H9 (cell line): ENCODE measurements at regions not wholly inside any gene's neighbourhood (a gene's known extent, or its start where the extent isn't known, plus 50 kb on each side); places are given as distances from the start of the nearest gene placed in this dataset.

Experiments
- DNase-seq: peaks from one replicate; pipeline ENCODE4 v3.0.0-alpha.2; 2017
- H2AFZ ChIP-seq: one replicate; pipeline ENCODE4 v1.6.1; 2013; ENCODE audit warnings: mild to moderate bottlenecking, low read length, control low read depth, moderate library complexity
- H2AK5ac ChIP-seq: 2 replicates; pipeline ENCODE4 v1.6.1; 2013; ENCODE audit warnings: low read length, control low read depth, mixed read lengths; ENCODE audit not compliant: insufficient read length
- H2BK120ac ChIP-seq: one replicate; pipeline ENCODE4 v1.6.1; 2013; ENCODE audit warnings: low read depth, mild to moderate bottlenecking, low read length, control low read depth, inconsistent platforms; ENCODE audit not compliant: poor library complexity, severe bottlenecking
- H2BK12ac ChIP-seq: 2 replicates; pipeline ENCODE4 v1.6.1; 2013; ENCODE audit warnings: low read length, control low read depth, mixed read lengths, low read depth; ENCODE audit not compliant: insufficient read length
- H2BK15ac ChIP-seq: 2 replicates; pipeline ENCODE4 v1.6.1; 2013; ENCODE audit warnings: low read depth, low read length, control low read depth
- H2BK20ac ChIP-seq: one replicate; pipeline ENCODE4 v1.6.1; 2013; ENCODE audit warnings: low read depth, mild to moderate bottlenecking, low read length, control low read depth, inconsistent platforms; ENCODE audit not compliant: poor library complexity, severe bottlenecking
- H2BK5ac ChIP-seq: 2 replicates; pipeline ENCODE4 v1.6.1; 2013; ENCODE audit warnings: low read length, control low read depth, mixed read lengths; ENCODE audit not compliant: insufficient read length
- H3K14ac ChIP-seq: 2 replicates; pipeline ENCODE4 v1.6.1; 2013; ENCODE audit warnings: low read length, control low read depth; ENCODE audit not compliant: insufficient read depth
- H3K18ac ChIP-seq: 2 replicates; pipeline ENCODE4 v1.6.1; 2013; ENCODE audit warnings: low read depth, mild to moderate bottlenecking, mixed read lengths, low read length, control low read depth; ENCODE audit not compliant: insufficient read length
- H3K23ac ChIP-seq: 2 replicates; pipeline ENCODE4 v1.6.1; 2013; ENCODE audit warnings: low read length, control low read depth, mixed read lengths, low read depth; ENCODE audit not compliant: insufficient read length
- H3K23me2 ChIP-seq: 2 replicates; pipeline ENCODE4 v1.6.1; 2013; ENCODE audit warnings: low read depth, mild to moderate bottlenecking, mixed read lengths, low read length, control low read depth; ENCODE audit not compliant: insufficient read length, poor library complexity, severe bottlenecking
- H3K27ac ChIP-seq: 2 replicates; pipeline ENCODE4 v1.5.1; 2013; ENCODE audit warnings: low read length, control low read depth, mixed read lengths, low read depth; ENCODE audit not compliant: insufficient read length
- H3K27me3 ChIP-seq: 2 replicates; pipeline ENCODE4 v1.6.1; 2013; ENCODE audit warnings: low read length, control low read depth, inconsistent platforms; ENCODE audit not compliant: insufficient read depth
- H3K4ac ChIP-seq: 2 replicates; pipeline ENCODE4 v1.6.1; 2013; ENCODE audit warnings: low read depth, mild to moderate bottlenecking, control low read depth, inconsistent platforms, low read length, moderate library complexity
- H3K4me1 ChIP-seq: 2 replicates; pipeline ENCODE4 v1.6.1; 2013; ENCODE audit warnings: low read length, control low read depth, inconsistent platforms; ENCODE audit not compliant: insufficient read depth
- H3K4me2 ChIP-seq: 2 replicates; pipeline ENCODE4 v1.6.1; 2013; ENCODE audit warnings: low read length, control low read depth, mixed read lengths; ENCODE audit not compliant: insufficient read length, insufficient read depth
- H3K56ac ChIP-seq: 2 replicates; pipeline ENCODE4 v1.6.1; 2013; ENCODE audit warnings: low read depth, mild to moderate bottlenecking, mixed read lengths, low read length, control low read depth; ENCODE audit not compliant: insufficient read length
- H3K79me1 ChIP-seq: 2 replicates; pipeline ENCODE4 v1.6.1; 2013; ENCODE audit warnings: low read depth, mild to moderate bottlenecking, moderate library complexity, low read length, control low read depth, inconsistent platforms; ENCODE audit not compliant: insufficient read depth, poor library complexity, severe bottlenecking
- H3K79me2 ChIP-seq: 2 replicates; pipeline ENCODE4 v1.6.1; 2013; ENCODE audit warnings: low read length, control low read depth, inconsistent platforms; ENCODE audit not compliant: insufficient read depth
- H3K9ac ChIP-seq: 2 replicates; pipeline ENCODE4 v1.6.1; 2013; ENCODE audit warnings: low read length, control low read depth, mixed read lengths; ENCODE audit not compliant: insufficient read length; ENCODE audit errors: extremely low read depth
- H3K9me3 ChIP-seq: one replicate; pipeline ENCODE4 v1.6.1; 2013; ENCODE audit warnings: low read depth, low read length, inconsistent platforms; ENCODE audit not compliant: control insufficient read depth
- H3T11ph ChIP-seq: one replicate; pipeline ENCODE4 v1.6.1; 2013; ENCODE audit warnings: mild to moderate bottlenecking, low read length, control low read depth, inconsistent platforms
- H4K20me1 ChIP-seq: one replicate; pipeline ENCODE4 v1.6.1; 2013; ENCODE audit not compliant: control insufficient read depth, insufficient read length, insufficient read depth
- H4K5ac ChIP-seq: 2 replicates; pipeline ENCODE4 v1.6.1; 2013; ENCODE audit warnings: low read depth, mild to moderate bottlenecking, mixed read lengths, low read length, control low read depth; ENCODE audit not compliant: insufficient read length
- H4K8ac ChIP-seq: replicated peaks from 2 replicates; pipeline ENCODE4 v1.6.1; 2013; ENCODE audit warnings: low read length, control low read depth, mixed read lengths, low read depth; ENCODE audit not compliant: insufficient read length
- H4K91ac ChIP-seq: 2 replicates; pipeline ENCODE4 v1.6.1; 2013; ENCODE audit warnings: low read depth, mild to moderate bottlenecking, moderate library complexity, mixed read lengths, low read length, control low read depth; ENCODE audit not compliant: insufficient read length
- H3K27ac Mint-ChIP-seq, 3 experiments: 2 replicates in 2 of 3; 3 replicates in 1 of 3; pipeline ENCODE4 v1.8.0; 2020 to 2021; ENCODE audit warnings: mixed read lengths in 3 of 3, mild to moderate bottlenecking in 1 of 3, moderate library complexity in 1 of 3
- H3K27me3 Mint-ChIP-seq: 2 replicates; pipeline ENCODE4 v1.8.0; 2021; ENCODE audit warnings: low read depth, mild to moderate bottlenecking, moderate library complexity, mixed read lengths
- H3K36me3 Mint-ChIP-seq, 3 experiments: 2 replicates in 2 of 3; 3 replicates in 1 of 3; pipeline ENCODE4 v1.8.0; 2020 to 2021; ENCODE audit warnings: low read depth in 3 of 3, mixed read lengths in 3 of 3; ENCODE audit not compliant: insufficient read depth in 1 of 3
- H3K4me1 Mint-ChIP-seq, 2 experiments: 2 replicates each; pipeline ENCODE4 v1.8.0; 2020; ENCODE audit warnings: mixed read lengths in 2 of 2
- H3K4me3 Mint-ChIP-seq, 2 experiments: 2 replicates in 1 of 2; 3 replicates in 1 of 2; pipeline ENCODE4 v1.8.0; 2020 to 2021; ENCODE audit warnings: mild to moderate bottlenecking in 2 of 2, mixed read lengths in 2 of 2, moderate library complexity in 1 of 2
- H3K9me3 Mint-ChIP-seq, 2 experiments: 2 replicates in 1 of 2; 3 replicates in 1 of 2; pipeline ENCODE4 v1.8.0; 2020; ENCODE audit warnings: mild to moderate bottlenecking in 2 of 2, mixed read lengths in 2 of 2, moderate library complexity in 1 of 2
- WGBS: extraction: QIAGEN DNeasy Blood & Tissue Kit; methylation state at CpG from one replicate; pipeline ENCODE4 v1.1.7; 2013; ENCODE audit warnings: missing lambda C conversion rate, low lambda C conversion rate, mixed read lengths; ENCODE audit not compliant: insufficient read length; ENCODE audit errors: extremely low coverage; 5-methylcytosine and 5-hydroxymethylcytosine counted together
- TF ChIP-seq, protein P1 (sequence below): fragments of 200-600 bp; sonication (generic); conservative IDR thresholded peaks from 3 replicates; pipeline ENCODE4 v1.8.0; 2021; ENCODE audit warnings: antibody characterized with exemption, mild to moderate bottlenecking

DNA sequence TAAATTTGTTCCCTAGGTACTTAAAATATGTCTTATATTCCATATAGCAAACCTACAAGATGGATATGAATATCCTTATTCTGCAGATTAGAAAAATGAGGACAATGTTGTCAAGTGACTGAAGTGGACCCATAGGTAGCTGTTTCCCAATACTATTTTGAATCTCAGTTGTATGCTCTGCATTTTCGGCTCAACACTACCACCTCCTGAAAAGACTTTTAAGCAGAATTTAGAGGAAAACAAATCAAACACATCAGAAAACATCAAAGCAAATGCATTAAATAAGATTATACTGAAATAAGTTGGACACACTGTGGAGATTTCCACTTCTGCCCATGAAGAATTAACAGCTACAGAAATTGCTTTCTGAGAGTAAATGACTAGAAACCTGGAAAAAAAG lies 488.7 kb downstream of the TRIML1 start:
- H3K4ac ChIP-seq, result no peak overlapping the region
- H3K9me3 ChIP-seq, result no peaks in the 10 kb centered on the region
- no peak overlapping the region for H2AFZ ChIP-seq
- H3K4me3 Mint-ChIP-seq, result no peak overlapping the region
- no peak for DNase-seq
- no peaks in the 10 kb centered on the region for H3K4me1 Mint-ChIP-seq
- H3K79me2 ChIP-seq, result no peaks in the 10 kb centered on the region
- no peak overlapping the region; a peak in 1 of 7 replicates for H3K27ac Mint-ChIP-seq
- peaks cover 3% of the 10 kb centered on the region for H3K27me3 Mint-ChIP-seq
- no peaks in the 10 kb centered on the region for H3K79me1 ChIP-seq
- H3K23me2 ChIP-seq, result no peaks in the 10 kb centered on the region
- no peak overlapping the region for H2BK15ac ChIP-seq
- no peak overlapping the region for H3T11ph ChIP-seq
- H2BK120ac ChIP-seq, result no peak overlapping the region
- H3K56ac ChIP-seq, result no peak overlapping the region
- no peak overlapping the region for H3K23ac ChIP-seq
- no peak overlapping the region for H3K14ac ChIP-seq
- no peak overlapping the region for H4K5ac ChIP-seq
- H3K9me3 Mint-ChIP-seq, result peaks cover 9 to 14% of the 10 kb centered on the region in 2 experiments
- H3K27ac ChIP-seq, result no peak overlapping the region
- no CpG with 5 or more reads among the region's 1 CpG for WGBS
- H3K4me2 ChIP-seq, result no peak overlapping the region
- H2BK20ac ChIP-seq, result no peak overlapping the region
- H3K4me1 ChIP-seq, result no peaks in the 10 kb centered on the region
- TF ChIP-seq, protein P1, sequence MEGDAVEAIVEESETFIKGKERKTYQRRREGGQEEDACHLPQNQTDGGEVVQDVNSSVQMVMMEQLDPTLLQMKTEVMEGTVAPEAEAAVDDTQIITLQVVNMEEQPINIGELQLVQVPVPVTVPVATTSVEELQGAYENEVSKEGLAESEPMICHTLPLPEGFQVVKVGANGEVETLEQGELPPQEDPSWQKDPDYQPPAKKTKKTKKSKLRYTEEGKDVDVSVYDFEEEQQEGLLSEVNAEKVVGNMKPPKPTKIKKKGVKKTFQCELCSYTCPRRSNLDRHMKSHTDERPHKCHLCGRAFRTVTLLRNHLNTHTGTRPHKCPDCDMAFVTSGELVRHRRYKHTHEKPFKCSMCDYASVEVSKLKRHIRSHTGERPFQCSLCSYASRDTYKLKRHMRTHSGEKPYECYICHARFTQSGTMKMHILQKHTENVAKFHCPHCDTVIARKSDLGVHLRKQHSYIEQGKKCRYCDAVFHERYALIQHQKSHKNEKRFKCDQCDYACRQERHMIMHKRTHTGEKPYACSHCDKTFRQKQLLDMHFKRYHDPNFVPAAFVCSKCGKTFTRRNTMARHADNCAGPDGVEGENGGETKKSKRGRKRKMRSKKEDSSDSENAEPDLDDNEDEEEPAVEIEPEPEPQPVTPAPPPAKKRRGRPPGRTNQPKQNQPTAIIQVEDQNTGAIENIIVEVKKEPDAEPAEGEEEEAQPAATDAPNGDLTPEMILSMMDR, result no peak
- no peaks in the 10 kb centered on the region for H4K20me1 ChIP-seq
- H3K27me3 ChIP-seq, result no peaks in the 10 kb centered on the region
- H4K8ac ChIP-seq, result no peak overlapping the region
- H3K9ac ChIP-seq, result no peak overlapping the region
- no peak overlapping the region for H2BK5ac ChIP-seq
- H2AK5ac ChIP-seq, result no peak overlapping the region
- no peak overlapping the region for H4K91ac ChIP-seq
- peaks cover 0 to 20% (median 6%) of the 10 kb centered on the region in 3 experiments; a peak in 5 of 7 replicates for H3K36me3 Mint-ChIP-seq
- no peak overlapping the region for H2BK12ac ChIP-seq
- no peak overlapping the region for H3K18ac ChIP-seq
